ENCODE measurements at regions not wholly inside any gene's neighbourhood (a gene's known extent, or its start where the extent isn't known, plus 50 kb on each side); places are given as distances from the start of the nearest gene placed in this dataset.

DNA sequence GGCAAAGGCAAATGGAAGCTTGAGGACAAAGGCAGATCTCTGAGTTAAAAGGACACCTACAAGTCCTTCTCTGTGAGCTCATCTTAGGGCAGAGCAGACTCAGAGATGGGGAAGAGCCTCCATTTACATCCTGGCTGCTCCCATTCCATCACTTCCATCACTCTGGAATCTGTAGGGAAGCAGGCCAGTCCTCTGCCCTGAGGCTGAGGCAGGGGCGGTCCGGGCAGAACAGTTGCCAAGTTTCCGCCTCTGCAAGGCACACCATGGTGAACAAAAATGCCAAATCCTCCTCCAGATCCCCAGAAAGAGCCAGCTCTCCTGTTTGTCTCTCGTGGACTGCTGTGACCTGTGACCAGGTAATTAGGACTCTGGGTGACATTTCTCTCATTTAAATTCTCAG, 209.6 kb upstream of the SSTR4 start:
- TF ChIP-seq, protein P1, sequence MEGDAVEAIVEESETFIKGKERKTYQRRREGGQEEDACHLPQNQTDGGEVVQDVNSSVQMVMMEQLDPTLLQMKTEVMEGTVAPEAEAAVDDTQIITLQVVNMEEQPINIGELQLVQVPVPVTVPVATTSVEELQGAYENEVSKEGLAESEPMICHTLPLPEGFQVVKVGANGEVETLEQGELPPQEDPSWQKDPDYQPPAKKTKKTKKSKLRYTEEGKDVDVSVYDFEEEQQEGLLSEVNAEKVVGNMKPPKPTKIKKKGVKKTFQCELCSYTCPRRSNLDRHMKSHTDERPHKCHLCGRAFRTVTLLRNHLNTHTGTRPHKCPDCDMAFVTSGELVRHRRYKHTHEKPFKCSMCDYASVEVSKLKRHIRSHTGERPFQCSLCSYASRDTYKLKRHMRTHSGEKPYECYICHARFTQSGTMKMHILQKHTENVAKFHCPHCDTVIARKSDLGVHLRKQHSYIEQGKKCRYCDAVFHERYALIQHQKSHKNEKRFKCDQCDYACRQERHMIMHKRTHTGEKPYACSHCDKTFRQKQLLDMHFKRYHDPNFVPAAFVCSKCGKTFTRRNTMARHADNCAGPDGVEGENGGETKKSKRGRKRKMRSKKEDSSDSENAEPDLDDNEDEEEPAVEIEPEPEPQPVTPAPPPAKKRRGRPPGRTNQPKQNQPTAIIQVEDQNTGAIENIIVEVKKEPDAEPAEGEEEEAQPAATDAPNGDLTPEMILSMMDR (IDR thresholded peaks at IDR 0.05; ENCODE audit: extremely low read depth in 1 of 2, insufficient read depth in 1 of 2, low read depth in 1 of 2, low read length in 2 of 2), result no peak
- TF ChIP-seq EZH2 (IDR thresholded peaks at IDR 0.05; ENCODE audit: borderline replicate concordance, low read depth, low read length, severe bottlenecking) (no peak), POLR2A (IDR thresholded peaks at IDR 0.05; ENCODE audit: low read depth, low read length) (no peak), POLR2AphosphoS5 (IDR thresholded peaks at IDR 0.05; ENCODE audit: insufficient read depth, low read depth, low read length) (no peak), FOS (IDR thresholded peaks at IDR 0.05; ENCODE audit: borderline replicate concordance, insufficient read depth, low read length) (no peak), JUN (IDR thresholded peaks at IDR 0.05; ENCODE audit: borderline replicate concordance, insufficient read depth, insufficient read length, low read depth) (no peak)

Measured in endothelial cell of umbilical vein (primary cell).